Fibroblast of lung (primary cell): ENCODE measurements at regions not wholly inside any gene's neighbourhood (a gene's known extent, or its start where the extent isn't known, plus 50 kb on each side); places are given as distances from the start of the nearest gene placed in this dataset.

Source experiments
- DNase-seq, 2 donors: peaks; one replicate each; pipeline versions ENCODE4 v3.0.0 to v3.0.0-alpha.2; 2010; ENCODE audit warnings: low read depth in 2 of 2
- H2AFZ ChIP-seq: 2 replicates; pipeline ENCODE4 v1.5.1; 2012; ENCODE audit warnings: low read length, control low read depth, inconsistent platforms
- H3K27ac ChIP-seq: 2 replicates; pipeline ENCODE4 v1.5.1; 2011; ENCODE audit warnings: low read length, control low read depth; ENCODE audit not compliant: insufficient read depth
- H3K27me3 ChIP-seq: 2 replicates; pipeline ENCODE4 v1.5.1; 2011; ENCODE audit warnings: mild to moderate bottlenecking, low read length; ENCODE audit not compliant: control insufficient read depth, insufficient read depth
- H3K36me3 ChIP-seq: 2 replicates; pipeline ENCODE4 v1.5.1; 2011; ENCODE audit warnings: low read length; ENCODE audit not compliant: control insufficient read depth, insufficient read depth
- H3K4me1 ChIP-seq: 2 replicates; pipeline ENCODE4 v1.5.1; 2011; ENCODE audit warnings: low read length; ENCODE audit not compliant: control insufficient read depth, insufficient read depth; ENCODE audit errors: extremely low read depth
- H3K4me2 ChIP-seq: 2 replicates; pipeline ENCODE4 v1.5.1; 2011; ENCODE audit warnings: low read length, control low read depth; ENCODE audit not compliant: insufficient read depth; ENCODE audit errors: extremely low read depth
- H3K4me3 ChIP-seq, 4 experiments: fragments of 200-600 bp in 1 of 4; sonication (generic) in 1 of 4; replicated peaks in 1 of 4; 2 replicates each; pipeline ENCODE4 v1.5.1; 2011 to 2016; ENCODE audit warnings: low read length in 4 of 4, low read depth in 3 of 4, mild to moderate bottlenecking in 3 of 4, control low read depth in 2 of 4, inconsistent platforms in 1 of 4, mixed read lengths in 1 of 4; ENCODE audit not compliant: insufficient read depth in 1 of 4; ENCODE audit errors: control extremely low read depth in 1 of 4
- H3K79me2 ChIP-seq: 2 replicates; pipeline ENCODE4 v1.5.1; 2012; ENCODE audit warnings: mild to moderate bottlenecking, low read length, inconsistent platforms; ENCODE audit not compliant: control insufficient read depth, insufficient read depth
- H3K9ac ChIP-seq: 2 replicates; pipeline ENCODE4 v1.5.1; 2011; ENCODE audit warnings: mild to moderate bottlenecking, low read length, control low read depth; ENCODE audit not compliant: insufficient read depth
- H3K9me3 ChIP-seq: 2 replicates; pipeline ENCODE4 v1.5.1; 2012; ENCODE audit warnings: low read depth, low read length; ENCODE audit not compliant: control insufficient read depth, insufficient read depth
- H4K20me1 ChIP-seq: 2 replicates; pipeline ENCODE4 v1.5.1; 2011; ENCODE audit warnings: low read length; ENCODE audit not compliant: control insufficient read depth, insufficient read depth; ENCODE audit errors: extremely low read depth
- CTCF ChIP-seq, 2 donors: IDR thresholded peaks in 1 of 2; conservative IDR thresholded peaks in 1 of 2; 1 replicate in 1 of 2; 2 replicates in 1 of 2; pipeline ENCODE4 v1.5.1; 2011 to 2012; ENCODE audit warnings: low read length in 2 of 2, control low read depth in 1 of 2, inconsistent platforms in 1 of 2, low read depth in 1 of 2, mild to moderate bottlenecking in 1 of 2
- EZH2 ChIP-seq: IDR thresholded peaks from 2 replicates; pipeline ENCODE4 v1.5.1; 2012; ENCODE audit warnings: low read length, control low read depth, mild to moderate bottlenecking; ENCODE audit errors: missing control alignments

GRCh38 chr5:127210042-127210441 lies 80.6 kb upstream of the MEGF10 start:
- no peak for TF ChIP-seq EZH2
- TF ChIP-seq CTCF (conservative IDR thresholded peaks at IDR 0.05 in 1 of 2, IDR thresholded peaks at IDR 0.05 in 1 of 2; ENCODE audit: low read depth in 1 of 2, low read length in 2 of 2) = no peak
- peak in 1 of 2 donors; percentile 5 for DNase-seq
- Histone ChIP-seq H3K27ac (no peak overlapping the region), H3K4me2 (no peak overlapping the region), H3K27me3 (no peaks in the 10 kb centered on the region), H3K9ac (no peak overlapping the region), H3K79me2 (no peaks in the 10 kb centered on the region), H3K9me3 (no peaks in the 10 kb centered on the region), H3K4me3 (no peak overlapping the region), H4K20me1 (no peaks in the 10 kb centered on the region), H2AFZ (no peak overlapping the region), H3K36me3 (no peaks in the 10 kb centered on the region), H3K4me1 (no peaks in the 10 kb centered on the region)

GRCh38 chr5:127213231-127213630 lies 77.4 kb upstream of the MEGF10 start:
- H3K4me1 ChIP-seq = no peaks in the 10 kb centered on the region
- no peaks in the 10 kb centered on the region for H3K79me2 ChIP-seq
- no peaks in the 10 kb centered on the region for H3K36me3 ChIP-seq
- H3K27me3 ChIP-seq = no peaks in the 10 kb centered on the region
- no peak overlapping the region for H3K4me3 ChIP-seq
- no peak for DNase-seq
- H3K4me2 ChIP-seq = no peak overlapping the region
- TF ChIP-seq EZH2 = no peak
- TF ChIP-seq CTCF (conservative IDR thresholded peaks at IDR 0.05 in 1 of 2, IDR thresholded peaks at IDR 0.05 in 1 of 2; ENCODE audit: low read depth in 1 of 2, low read length in 2 of 2) = no peak
- no peaks in the 10 kb centered on the region for H4K20me1 ChIP-seq
- no peaks in the 10 kb centered on the region for H3K9me3 ChIP-seq
- no peak overlapping the region for H2AFZ ChIP-seq
- H3K9ac ChIP-seq = no peak overlapping the region
- no peak overlapping the region for H3K27ac ChIP-seq

GRCh38 chr5:127216143-127216542 lies 74.5 kb upstream of the MEGF10 start:
- H2AFZ ChIP-seq = no peak overlapping the region
- no peak for DNase-seq
- no peaks in the 10 kb centered on the region for H3K27me3 ChIP-seq
- H3K4me1 ChIP-seq = no peaks in the 10 kb centered on the region
- no peaks in the 10 kb centered on the region for H3K79me2 ChIP-seq
- H3K27ac ChIP-seq = no peak overlapping the region
- no peaks in the 10 kb centered on the region for H3K36me3 ChIP-seq
- H3K4me2 ChIP-seq = no peak overlapping the region
- no peaks in the 10 kb centered on the region for H3K9me3 ChIP-seq
- H4K20me1 ChIP-seq = no peaks in the 10 kb centered on the region
- H3K9ac ChIP-seq = no peak overlapping the region
- H3K4me3 ChIP-seq = no peak overlapping the region
- TF ChIP-seq EZH2 = no peak
- TF ChIP-seq CTCF (conservative IDR thresholded peaks at IDR 0.05 in 1 of 2, IDR thresholded peaks at IDR 0.05 in 1 of 2; ENCODE audit: low read depth in 1 of 2, low read length in 2 of 2) = no peak
